IPS-NIHi7 (cell line): ENCODE measurements at regions not wholly inside any gene's neighbourhood (a gene's known extent, or its start where the extent isn't known, plus 50 kb on each side); places are given as distances from the start of the nearest gene placed in this dataset.
"Not testable (repeated sequence)": the region's sequence is repeated elsewhere in the genome, so short reads cannot be mapped to it uniquely, and the experiment has no call there.

Source experiments
- DNase-seq: peaks from one replicate; pipeline ENCODE4 v3.0.0; 2012; ENCODE audit warnings: mixed read lengths; ENCODE audit errors: extremely low spot score

DNA sequence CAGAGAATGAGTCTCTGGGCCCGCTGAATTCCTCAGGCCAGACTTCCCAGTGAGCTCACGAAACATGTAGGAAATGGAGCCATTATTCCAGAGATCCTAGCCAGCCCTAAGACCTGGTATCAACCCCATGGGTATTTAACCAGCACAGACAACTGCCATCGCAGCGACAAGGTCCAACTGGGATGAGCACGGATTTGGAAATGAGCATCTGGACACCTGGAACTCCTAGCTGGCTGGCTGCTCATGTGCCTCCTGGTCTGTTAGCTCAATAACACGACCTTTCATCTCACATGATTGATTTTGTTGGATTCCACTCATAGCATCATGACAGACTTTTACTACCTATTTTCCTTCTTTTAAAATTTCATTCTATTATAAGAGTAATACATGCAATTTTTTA, 51.0 kb downstream of the POU3F3 start:
- no peak for DNase-seq

GRCh38 chr2:104909317-104909716, 55.4 kb downstream of the POU3F3 start:
- no peak for DNase-seq

DNA sequence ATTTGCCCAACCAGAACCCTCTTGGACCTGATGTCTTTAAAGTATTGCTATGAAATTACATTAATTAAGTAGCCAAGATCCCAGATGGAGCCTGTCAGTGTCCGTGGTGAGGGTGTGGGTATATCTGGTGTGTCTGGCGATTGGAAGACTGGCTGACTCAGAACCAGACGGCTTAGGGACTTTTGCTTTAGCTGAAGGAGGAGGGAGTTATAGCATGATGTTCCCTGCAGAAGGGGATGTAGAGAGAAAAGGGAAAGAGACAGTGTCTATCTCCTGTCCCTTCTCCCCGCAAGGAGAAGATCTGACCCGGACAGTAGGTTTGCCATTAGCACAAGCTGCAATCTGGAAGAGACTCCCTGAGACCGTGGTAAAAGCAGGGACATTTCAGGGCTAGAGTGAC, 60.6 kb downstream of the POU3F3 start:
- DNase-seq: no peak

- DNase-seq: no peak
Measured at GRCh38 chr2:104915107-104915793, 61.3 kb downstream of the POU3F3 start.

GRCh38 chr2:104919127-104919526, 65.2 kb downstream of the POU3F3 start:
- no peak for DNase-seq

DNA sequence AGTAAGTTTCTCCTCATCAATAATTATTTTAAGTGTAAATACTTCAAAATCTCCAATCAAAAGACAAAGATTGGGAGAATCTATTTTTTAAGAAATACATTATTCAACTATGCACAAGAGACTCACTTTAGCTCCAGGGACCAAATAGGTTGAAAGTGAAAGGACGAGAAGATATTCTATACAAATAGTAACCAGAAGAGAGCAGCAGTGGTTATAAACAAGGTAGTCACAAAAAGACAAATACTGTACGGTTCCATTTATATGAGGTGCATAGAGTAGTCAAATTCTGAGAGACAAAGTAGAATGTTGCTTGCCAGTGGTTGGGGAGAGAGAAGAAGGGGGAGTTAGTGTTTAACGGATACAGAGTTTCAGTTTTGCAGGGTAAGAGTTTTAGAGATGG, 69.8 kb downstream of the POU3F3 start:
- no peak for DNase-seq

GRCh38 chr2:104929663-104930062, 75.7 kb downstream of the POU3F3 start:
- DNase-seq: no peak

- no peak for DNase-seq
Measured at GRCh38 chr2:104930732-104931131, 76.8 kb downstream of the POU3F3 start.

DNA sequence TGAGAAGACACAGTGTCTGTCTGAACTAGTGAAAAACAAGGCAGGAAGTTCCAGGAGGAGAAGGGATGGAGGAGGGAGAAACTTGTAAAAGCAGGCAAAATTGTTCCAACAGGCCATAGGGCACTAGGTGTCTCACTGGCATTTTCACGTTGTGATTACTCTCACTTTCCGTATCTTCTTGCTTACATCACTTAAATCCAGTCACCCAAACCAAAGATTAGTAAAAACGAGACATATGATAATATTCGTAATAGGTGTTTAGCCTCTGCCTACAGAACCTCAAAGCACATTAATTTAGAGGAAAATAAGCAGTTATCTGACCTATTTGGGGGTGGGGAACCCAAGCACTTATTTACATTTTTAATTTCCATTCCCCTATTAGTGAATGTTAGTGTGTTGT, 78.3 kb downstream of the POU3F3 start:
- DNase-seq: no peak

DNA sequence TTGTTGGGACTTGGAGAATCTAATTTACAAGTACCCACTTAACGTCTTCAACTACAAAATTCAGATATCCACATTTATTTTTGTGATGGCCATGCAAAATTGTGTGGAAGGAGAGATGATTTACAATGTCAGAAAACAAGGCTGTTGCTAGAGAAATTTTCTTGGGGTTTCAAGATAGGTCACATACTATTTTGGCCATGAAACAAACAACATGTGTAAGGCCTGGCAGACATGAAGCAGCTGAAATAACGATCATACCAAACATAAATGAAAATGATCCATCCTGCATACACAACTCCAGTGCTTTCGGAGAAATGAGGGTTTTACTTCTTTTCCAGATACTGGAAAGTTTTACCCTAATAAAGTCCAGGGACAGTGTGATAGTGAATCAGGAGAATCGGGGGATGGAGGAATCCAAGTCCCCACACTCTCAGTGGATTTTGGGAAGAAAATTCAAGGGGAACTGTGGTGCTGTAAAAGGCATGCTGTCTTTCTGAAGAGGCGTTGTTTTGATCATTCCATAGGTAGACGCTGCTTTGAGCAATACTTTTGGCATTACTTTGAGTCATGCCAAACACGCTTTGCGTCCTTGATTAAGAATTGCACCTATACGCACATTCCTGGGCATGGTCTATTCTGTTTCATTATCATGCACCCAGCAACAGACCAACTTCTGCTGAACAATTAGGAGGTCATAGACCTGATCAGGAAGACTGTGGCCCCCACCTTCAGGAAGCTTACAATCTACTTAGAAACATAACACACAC, 79.4 kb downstream of the POU3F3 start:
- DNase-seq: no peak

DNA sequence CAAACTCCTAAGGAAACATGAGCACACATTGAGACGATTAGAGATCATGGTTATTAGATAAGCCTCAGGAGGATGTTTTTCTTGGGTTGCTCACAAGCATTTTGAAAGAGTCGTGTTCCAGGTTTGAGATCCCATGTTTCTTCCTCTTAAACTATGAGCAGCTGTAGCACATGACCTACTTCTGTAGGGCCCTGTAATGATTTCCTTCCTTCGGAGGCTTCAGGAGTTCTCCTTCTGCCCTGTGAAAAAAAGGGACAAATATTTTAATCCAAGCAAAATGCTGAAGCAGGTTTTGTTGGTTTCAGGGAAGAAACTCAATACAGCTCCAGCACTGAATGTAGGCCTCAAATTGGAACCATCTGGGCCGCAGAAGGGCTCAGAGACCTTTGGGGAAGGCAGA, 82.6 kb downstream of the POU3F3 start:
- DNase-seq: no peak

DNA sequence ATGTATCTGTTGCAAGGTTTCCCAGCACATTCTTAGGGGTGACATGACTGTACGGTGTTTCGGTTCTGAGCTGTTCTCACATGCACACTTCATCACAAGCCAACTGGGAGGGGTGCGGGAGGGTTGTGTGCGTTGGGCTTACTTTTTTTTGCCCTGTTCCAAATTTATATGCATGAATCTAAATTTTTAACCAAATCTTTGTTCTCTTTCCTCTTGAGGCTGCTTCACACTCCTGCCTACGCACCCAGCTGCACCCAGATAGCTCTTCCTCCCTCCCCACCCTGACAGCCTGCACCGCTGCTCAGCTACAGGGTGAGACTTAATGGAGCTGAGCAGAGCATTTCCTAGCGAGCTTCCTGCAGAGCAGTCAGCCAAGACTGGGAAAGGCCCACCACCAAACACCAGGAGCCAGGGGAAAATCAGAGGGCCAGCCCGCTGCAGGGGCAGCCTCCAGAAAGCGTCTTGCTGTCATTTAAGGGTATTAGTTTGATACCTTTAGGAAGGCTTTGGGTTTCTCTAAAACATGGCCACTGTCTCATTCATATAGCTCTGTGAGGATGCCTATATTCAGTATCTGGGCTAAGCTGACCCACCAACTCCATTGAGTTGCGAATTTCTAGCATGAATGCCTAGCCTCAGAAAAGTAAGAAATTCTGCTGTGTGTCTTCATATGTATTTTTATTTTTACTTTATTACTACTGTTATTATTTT, 84.5 kb downstream of the POU3F3 start:
- no peak for DNase-seq

DNA sequence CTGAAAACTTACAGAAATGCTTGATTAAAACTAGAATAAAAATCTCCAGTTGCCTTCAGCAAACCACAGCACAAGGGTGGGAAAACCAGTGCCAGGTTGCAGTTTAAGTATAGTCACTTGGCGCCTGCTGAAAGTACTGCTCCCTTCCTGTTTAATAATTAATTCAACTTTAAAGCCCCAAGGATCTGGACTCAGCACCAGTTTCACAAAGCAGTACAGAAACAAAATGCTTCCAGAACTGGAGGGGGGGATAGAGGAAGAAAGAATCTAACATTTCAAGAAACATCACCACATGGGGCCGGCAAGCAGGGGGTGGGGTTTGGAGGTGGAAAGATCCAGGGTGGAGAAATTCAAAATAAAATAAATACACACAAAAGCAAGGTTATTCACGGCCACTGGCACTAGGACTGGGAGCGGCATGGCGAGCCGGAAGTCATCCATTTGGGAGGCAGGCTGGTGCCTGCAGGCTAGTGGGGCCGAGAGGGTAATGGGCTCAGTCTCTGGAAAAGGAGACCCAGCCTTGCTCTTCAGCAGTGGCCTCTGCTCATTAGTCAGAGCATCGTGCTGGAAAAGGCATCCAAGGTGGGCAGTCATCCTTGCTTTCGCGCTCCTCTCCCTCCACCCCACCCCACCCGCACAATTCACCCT, 85.8 kb downstream of the POU3F3 start:
- DNase-seq: no peak

DNA sequence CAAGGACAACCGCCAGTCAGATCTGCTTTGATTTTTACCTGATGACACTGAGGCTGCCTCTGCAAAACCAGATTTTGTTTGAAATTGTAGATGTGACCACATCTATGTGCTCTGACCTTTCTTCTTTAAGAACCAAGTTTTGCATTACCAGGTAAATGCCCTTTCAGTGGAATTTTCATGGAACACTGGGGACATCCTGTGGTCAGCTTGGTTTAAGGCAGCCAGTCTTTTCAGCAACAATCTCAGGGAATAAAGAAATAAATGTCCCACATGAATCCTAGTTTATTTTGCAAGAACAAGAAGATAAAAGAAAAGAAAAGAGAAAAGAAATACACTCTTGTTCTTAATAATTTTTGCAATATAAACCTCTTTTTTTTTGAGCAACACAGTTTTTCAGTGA, 90.6 kb downstream of the POU3F3 start:
- peak; percentile 60 for DNase-seq

- no peak for DNase-seq
Measured at GRCh38 chr2:104945121-104945520, 91.2 kb downstream of the POU3F3 start.

DNA sequence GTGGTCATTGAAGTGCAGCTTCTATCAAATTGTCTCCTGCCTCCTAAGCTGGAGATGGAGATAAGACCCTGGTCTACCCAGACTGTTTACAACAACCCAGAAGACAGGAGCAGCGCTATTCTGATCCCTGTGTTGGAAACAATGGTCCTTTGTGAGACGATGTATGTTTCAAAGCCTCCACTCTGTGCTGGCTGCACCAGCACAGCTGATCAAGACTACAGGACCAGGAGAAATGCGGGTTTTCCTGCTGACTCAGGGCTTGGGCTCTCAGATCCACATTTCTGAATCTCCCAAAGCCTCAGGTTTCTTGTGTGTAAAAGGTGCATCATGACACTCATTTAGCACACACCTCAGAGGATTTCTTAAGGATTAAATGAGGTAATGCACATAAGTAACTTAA, 92.0 kb downstream of the POU3F3 start:
- no peak for DNase-seq

DNA sequence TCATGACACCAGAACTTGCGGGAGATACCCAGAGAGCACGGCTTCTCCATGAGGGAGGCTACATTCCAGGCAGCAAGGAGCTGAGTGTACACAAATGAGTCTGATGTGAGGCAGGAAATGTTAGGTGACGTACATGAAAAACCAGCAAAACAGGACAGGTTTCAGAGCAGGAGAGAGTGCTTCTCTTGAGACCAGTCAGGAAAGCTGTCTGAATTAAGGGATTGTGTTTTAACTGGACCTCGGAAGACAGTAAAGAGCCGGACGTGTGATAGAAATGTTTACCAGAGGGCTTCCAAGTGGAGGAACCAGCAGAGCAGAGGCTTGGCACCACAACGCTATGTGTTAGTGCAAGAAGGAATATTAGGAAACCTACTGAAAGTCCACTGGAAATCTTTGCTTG, 90.4 kb upstream of the MRPS9 start:
- DNase-seq: not testable (repeated sequence)

- no peak for DNase-seq
Measured at GRCh38 chr2:104952976-104953375, 84.9 kb upstream of the MRPS9 start.

DNA sequence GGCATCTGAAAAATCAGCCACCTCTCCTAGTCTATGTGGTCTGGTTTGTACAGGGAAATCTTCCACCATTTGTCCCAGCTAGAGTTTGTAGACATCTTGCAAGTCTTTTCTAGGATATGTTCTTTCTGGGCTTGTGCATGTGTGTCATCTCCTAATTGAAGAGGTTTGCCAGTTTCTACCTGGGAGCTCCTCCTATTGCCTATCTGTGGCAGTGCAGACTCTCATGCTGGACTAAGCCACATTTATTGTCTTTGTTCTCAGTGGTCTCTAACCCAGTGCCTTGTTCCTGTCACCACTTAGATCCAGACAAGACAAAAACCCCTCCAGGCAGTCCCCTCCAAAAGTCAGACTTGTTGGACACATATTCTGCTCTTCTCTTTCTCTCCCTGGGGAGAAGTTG, 72.0 kb upstream of the MRPS9 start:
- peak; percentile 37 for DNase-seq

DNA sequence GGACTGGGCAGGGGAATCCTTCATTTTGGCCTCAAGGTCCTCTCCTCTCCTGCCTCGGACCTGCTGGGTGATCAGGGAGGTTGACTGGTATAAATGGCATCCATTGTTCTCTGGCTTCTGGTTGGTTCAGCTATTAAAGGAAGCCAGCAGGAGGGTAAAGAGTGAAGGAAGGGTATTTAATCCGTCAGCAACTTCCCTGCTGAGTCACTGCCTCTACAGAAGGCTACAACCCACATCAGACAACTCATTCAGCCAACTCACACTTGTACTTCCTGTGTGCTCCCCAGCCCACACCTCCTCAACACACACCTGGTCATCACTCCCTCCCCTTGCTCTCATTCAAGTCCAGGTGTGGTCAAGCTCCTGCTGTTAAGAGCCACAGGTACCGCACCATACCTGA, 68.3 kb upstream of the MRPS9 start:
- DNase-seq: peak; percentile 41

DNA sequence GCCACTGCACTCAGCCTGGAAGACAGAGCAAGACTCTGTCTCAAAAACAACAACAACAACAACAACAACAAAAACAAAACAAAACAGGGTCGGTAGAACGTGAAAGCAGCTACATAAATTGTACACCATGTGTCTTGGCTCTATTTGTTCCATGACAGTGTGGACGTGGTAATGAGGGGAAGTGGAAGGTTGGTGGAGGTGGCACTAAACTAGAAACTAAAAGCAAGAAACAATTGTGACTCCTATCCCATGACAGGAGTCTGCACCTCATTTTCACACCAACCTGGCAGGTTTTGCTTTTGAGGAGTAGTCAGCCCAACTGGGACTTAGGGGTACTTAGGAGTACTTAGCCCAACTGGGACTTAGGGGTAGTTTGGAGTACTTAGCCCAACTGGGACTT, 62.5 kb upstream of the MRPS9 start:
- DNase-seq: no peak

DNA sequence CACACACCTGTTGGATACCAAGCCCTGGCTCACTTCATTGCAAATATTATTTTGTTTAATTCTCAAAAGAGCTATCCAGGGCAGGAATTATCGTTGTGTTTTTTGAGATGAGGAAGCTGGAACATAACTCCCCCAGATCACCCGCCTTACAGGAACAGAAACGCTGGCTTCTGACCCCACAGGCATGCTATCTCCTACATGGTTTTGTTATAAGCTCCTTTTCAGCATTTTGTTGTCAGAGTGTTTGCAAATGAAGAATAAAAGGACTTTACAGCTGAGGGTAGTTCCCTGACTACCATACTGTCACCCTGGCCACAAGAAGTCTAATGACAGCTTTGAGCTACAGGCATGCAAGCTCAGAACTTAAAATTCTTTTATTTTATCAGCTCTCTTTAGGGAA, 62.0 kb upstream of the MRPS9 start:
- DNase-seq: no peak
